Ammon's horn (tissue), 1 donor: ENCODE measurements at regions not wholly inside any gene's neighbourhood (a gene's known extent, or its start where the extent isn't known, plus 50 kb on each side); places are given as distances from the start of the nearest gene placed in this dataset.
"Not testable (repeated sequence)": the region's sequence is repeated elsewhere in the genome, so short reads cannot be mapped to it uniquely, and the experiment has no call there.

Source experiments
- DNase-seq: peaks from one replicate; pipeline ENCODE4 v3.0.0-alpha.2; 2016; ENCODE audit warnings: low spot score

GRCh38 chr1:191498825-191499224 is 659.4 kb upstream of the RGS18 start:
- DNase-seq, result no peak

GRCh38 chr1:191504999-191505398 is 653.3 kb upstream of the RGS18 start:
- DNase-seq, result no peak

- DNase-seq, result no peak
Observed at GRCh38 chr1:191508239-191508638, 650.0 kb upstream of the RGS18 start.

GRCh38 chr1:191511480-191511879 is 646.8 kb upstream of the RGS18 start:
- not testable (repeated sequence) for DNase-seq

GRCh38 chr1:191517826-191518225 is 640.4 kb upstream of the RGS18 start:
- no peak for DNase-seq

GRCh38 chr1:191519519-191519918 is 638.7 kb upstream of the RGS18 start:
- DNase-seq, result no peak

- DNase-seq, result no peak
Observed at GRCh38 chr1:191520345-191520744, 637.9 kb upstream of the RGS18 start.

GRCh38 chr1:191525944-191526343 is 632.3 kb upstream of the RGS18 start:
- not testable (repeated sequence) for DNase-seq

GRCh38 chr1:191528275-191528674 is 630.0 kb upstream of the RGS18 start:
- DNase-seq, result no peak

- DNase-seq, result no peak
Observed at GRCh38 chr1:191530928-191531327, 627.3 kb upstream of the RGS18 start.

- DNase-seq, result no peak
Observed at GRCh38 chr1:191533254-191533653, 625.0 kb upstream of the RGS18 start.

GRCh38 chr1:191536791-191537429 is 621.4 kb upstream of the RGS18 start:
- no peak for DNase-seq

GRCh38 chr1:191541758-191542157 is 616.5 kb upstream of the RGS18 start:
- no peak for DNase-seq

GRCh38 chr1:191542444-191542843 is 615.8 kb upstream of the RGS18 start:
- DNase-seq, result no peak

- DNase-seq, result no peak
Observed at GRCh38 chr1:191546803-191547202, 611.5 kb upstream of the RGS18 start.

- DNase-seq, result no peak
Observed at GRCh38 chr1:191551019-191551418, 607.2 kb upstream of the RGS18 start.

- no peak for DNase-seq
Observed at GRCh38 chr1:191558379-191558778, 599.9 kb upstream of the RGS18 start.

- no peak for DNase-seq
Observed at GRCh38 chr1:191561276-191561675, 597.0 kb upstream of the RGS18 start.

GRCh38 chr1:191564275-191564674 is 594.0 kb upstream of the RGS18 start:
- DNase-seq, result no peak

GRCh38 chr1:191572479-191572878 is 585.8 kb upstream of the RGS18 start:
- no peak for DNase-seq

- no peak for DNase-seq
Observed at GRCh38 chr1:191575180-191575579, 583.1 kb upstream of the RGS18 start.

- DNase-seq, result no peak
Observed at GRCh38 chr1:191575746-191576145, 582.5 kb upstream of the RGS18 start.

GRCh38 chr1:191577213-191577612 is 581.0 kb upstream of the RGS18 start:
- DNase-seq, result no peak

- DNase-seq, result no peak
Observed at GRCh38 chr1:191578281-191578680, 580.0 kb upstream of the RGS18 start.

- no peak for DNase-seq
Observed at GRCh38 chr1:191579019-191579418, 579.2 kb upstream of the RGS18 start.
